ENCODE measurements at regions not wholly inside any gene's neighbourhood (a gene's known extent, or its start where the extent isn't known, plus 50 kb on each side); places are given as distances from the start of the nearest gene placed in this dataset.
A peak's percentile ranks its signal among the peaks of the same experiment; 100 is the strongest.

DNA sequence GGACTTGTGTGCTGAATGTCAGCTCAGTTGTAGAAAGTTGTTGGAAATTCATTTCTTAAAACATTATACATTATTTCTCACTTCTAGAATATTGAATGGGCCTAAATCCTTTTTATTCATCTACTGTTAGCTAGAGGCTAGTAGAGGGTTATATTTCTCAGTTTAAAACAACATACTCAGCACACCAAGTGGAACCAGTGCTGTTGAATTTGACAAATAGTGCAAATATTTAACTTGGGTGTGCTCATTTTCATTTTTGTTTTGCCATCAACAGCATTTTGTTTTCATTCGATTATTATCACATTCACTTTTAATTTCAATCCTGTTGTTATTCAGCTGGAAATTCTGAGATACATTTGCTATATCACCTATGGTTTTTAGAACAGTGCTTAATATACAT lies 269.4 kb upstream of the PEX5L start:
- H2AFZ ChIP-seq: no peak overlapping the region
- no peaks in the 10 kb centered on the region for H3K9me3 ChIP-seq (ENCODE audit: control insufficient read depth, low read length)
- no peaks in the 10 kb centered on the region for H3K36me3 ChIP-seq (ENCODE audit: control insufficient read depth, insufficient read depth, low read length)
- H3K79me2 ChIP-seq: no peaks in the 10 kb centered on the region
- H3K27ac ChIP-seq: no peak overlapping the region
- TF ChIP-seq, protein P1, sequence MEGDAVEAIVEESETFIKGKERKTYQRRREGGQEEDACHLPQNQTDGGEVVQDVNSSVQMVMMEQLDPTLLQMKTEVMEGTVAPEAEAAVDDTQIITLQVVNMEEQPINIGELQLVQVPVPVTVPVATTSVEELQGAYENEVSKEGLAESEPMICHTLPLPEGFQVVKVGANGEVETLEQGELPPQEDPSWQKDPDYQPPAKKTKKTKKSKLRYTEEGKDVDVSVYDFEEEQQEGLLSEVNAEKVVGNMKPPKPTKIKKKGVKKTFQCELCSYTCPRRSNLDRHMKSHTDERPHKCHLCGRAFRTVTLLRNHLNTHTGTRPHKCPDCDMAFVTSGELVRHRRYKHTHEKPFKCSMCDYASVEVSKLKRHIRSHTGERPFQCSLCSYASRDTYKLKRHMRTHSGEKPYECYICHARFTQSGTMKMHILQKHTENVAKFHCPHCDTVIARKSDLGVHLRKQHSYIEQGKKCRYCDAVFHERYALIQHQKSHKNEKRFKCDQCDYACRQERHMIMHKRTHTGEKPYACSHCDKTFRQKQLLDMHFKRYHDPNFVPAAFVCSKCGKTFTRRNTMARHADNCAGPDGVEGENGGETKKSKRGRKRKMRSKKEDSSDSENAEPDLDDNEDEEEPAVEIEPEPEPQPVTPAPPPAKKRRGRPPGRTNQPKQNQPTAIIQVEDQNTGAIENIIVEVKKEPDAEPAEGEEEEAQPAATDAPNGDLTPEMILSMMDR (IDR thresholded peaks at IDR 0.05): no peak
- no peak overlapping the region for H3K9ac ChIP-seq
- H3K4me3 ChIP-seq (ENCODE audit: low read depth, low read length): no peak overlapping the region
- peaks cover 6% of the 10 kb centered on the region for H3K4me1 ChIP-seq
- H3K27me3 ChIP-seq (ENCODE audit: control insufficient read depth, insufficient read depth, low read length): no peaks in the 10 kb centered on the region
- no peak overlapping the region for H3K4me2 ChIP-seq (ENCODE audit: low read length)

DNA sequence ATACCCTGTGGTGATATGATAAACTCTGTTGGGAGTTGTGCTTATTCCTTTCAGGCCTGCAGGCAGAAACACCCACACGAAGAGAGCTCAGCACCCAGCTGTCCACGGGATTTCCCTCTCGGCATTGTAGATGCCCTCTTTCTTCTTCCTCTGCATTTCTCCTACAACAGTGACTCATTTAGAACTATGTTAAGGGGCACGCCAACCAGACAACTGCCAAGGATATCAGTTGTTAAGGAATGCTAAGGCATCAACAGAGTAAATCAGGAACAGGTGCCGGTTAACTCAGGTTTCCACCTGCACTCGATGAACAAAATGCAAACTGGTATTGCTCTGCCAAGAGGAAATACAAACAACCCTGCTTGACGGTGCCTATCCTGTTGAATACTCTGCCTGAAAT lies 270.0 kb upstream of the PEX5L start:
- peak overlapping the region; percentile 82 for H2AFZ ChIP-seq
- H3K36me3 ChIP-seq (ENCODE audit: control insufficient read depth, insufficient read depth, low read length): no peaks in the 10 kb centered on the region
- no peak overlapping the region for H3K4me2 ChIP-seq (ENCODE audit: low read length)
- no peak overlapping the region for H3K4me3 ChIP-seq (ENCODE audit: low read depth, low read length)
- H3K27ac ChIP-seq: peak overlapping the region; percentile 26
- H3K9ac ChIP-seq: no peak overlapping the region
- H3K79me2 ChIP-seq: no peaks in the 10 kb centered on the region
- H3K4me1 ChIP-seq: peaks cover 6% of the 10 kb centered on the region
- TF ChIP-seq, protein P1 (IDR thresholded peaks at IDR 0.05): no peak
- no peaks in the 10 kb centered on the region for H3K27me3 ChIP-seq (ENCODE audit: control insufficient read depth, insufficient read depth, low read length)
- H3K9me3 ChIP-seq (ENCODE audit: control insufficient read depth, low read length): no peaks in the 10 kb centered on the region

DNA sequence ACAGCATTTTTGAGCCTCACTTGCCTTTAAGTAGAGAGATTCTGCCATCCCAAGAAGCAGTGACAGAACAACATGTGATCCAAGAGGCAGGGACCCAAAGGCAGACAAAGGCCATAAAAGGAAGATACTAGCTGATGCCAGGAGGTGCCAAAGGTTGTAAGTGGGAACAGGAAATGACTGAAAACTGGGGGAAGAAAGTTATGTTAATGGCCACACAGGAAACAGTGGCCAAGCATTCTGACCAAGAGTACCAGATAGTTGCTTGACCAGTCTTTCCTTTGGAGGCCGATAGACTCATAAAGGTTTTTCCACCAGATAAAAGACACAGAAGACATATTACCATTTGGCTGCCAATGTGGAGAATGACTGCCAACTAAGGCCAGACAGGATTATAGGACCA lies 274.5 kb upstream of the PEX5L start:
- no peaks in the 10 kb centered on the region for H3K27me3 ChIP-seq (ENCODE audit: control insufficient read depth, insufficient read depth, low read length)
- H3K79me2 ChIP-seq: no peaks in the 10 kb centered on the region
- no peak overlapping the region for H3K4me3 ChIP-seq (ENCODE audit: low read depth, low read length)
- H3K4me2 ChIP-seq (ENCODE audit: low read length): no peak overlapping the region
- H3K9me3 ChIP-seq (ENCODE audit: control insufficient read depth, low read length): no peaks in the 10 kb centered on the region
- no peaks in the 10 kb centered on the region for H3K36me3 ChIP-seq (ENCODE audit: control insufficient read depth, insufficient read depth, low read length)
- no peak overlapping the region for H3K9ac ChIP-seq
- H3K4me1 ChIP-seq: peaks cover 6% of the 10 kb centered on the region
- no peak overlapping the region for H3K27ac ChIP-seq
- H2AFZ ChIP-seq: no peak overlapping the region
- TF ChIP-seq, protein P1 (IDR thresholded peaks at IDR 0.05): no peak

DNA sequence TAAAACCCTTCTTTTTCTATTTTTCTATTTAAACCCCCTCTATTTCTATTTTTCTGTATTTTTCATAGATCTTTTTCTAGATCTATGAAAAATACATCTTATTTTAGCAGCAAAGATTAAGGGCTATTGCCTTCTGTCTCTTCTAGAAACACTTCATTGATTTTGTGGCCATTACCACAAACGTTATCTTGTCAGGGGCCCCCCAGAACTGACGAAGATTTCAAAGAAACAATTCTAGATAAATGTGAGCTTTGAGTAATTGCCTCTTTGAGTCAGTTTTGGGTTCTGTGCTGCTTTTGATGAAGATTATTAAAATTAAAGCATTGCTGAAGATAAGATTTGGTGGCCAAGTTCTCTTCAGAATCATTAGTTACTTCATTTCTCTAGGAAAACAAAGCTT lies 279.6 kb upstream of the PEX5L start:
- no peak overlapping the region for H3K9ac ChIP-seq
- H3K79me2 ChIP-seq: no peaks in the 10 kb centered on the region
- no peaks in the 10 kb centered on the region for H3K36me3 ChIP-seq (ENCODE audit: control insufficient read depth, insufficient read depth, low read length)
- H3K4me1 ChIP-seq: peaks cover 6% of the 10 kb centered on the region
- H3K9me3 ChIP-seq (ENCODE audit: control insufficient read depth, low read length): no peaks in the 10 kb centered on the region
- no peaks in the 10 kb centered on the region for H3K27me3 ChIP-seq (ENCODE audit: control insufficient read depth, insufficient read depth, low read length)
- no peak overlapping the region for H3K4me2 ChIP-seq (ENCODE audit: low read length)
- H3K4me3 ChIP-seq (ENCODE audit: low read depth, low read length): no peak overlapping the region
- TF ChIP-seq, protein P1 (IDR thresholded peaks at IDR 0.05): no peak
- no peak overlapping the region for H3K27ac ChIP-seq
- no peak overlapping the region for H2AFZ ChIP-seq

DNA sequence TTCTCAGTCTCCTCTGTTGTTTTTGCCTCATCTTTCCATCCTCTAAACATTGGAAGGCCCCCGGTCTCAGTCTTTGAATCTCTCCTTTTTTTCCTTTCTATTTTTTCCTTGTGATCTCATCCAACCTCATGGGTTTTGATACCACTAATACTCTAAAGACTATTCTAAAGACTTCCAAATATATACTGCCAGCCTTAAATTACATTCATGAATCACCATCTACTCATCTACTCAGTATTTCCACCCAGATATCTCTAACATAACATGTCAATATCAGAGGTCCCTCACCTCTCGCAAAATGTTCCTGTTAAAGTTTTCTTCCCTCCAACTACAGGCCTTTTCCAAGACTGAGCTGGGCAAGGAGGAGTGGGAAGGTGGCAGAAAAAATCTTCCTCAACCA lies 282.5 kb upstream of the TTC14 start:
- Histone ChIP-seq H3K36me3 (ENCODE audit: control insufficient read depth, insufficient read depth, low read length) (no peaks in the 10 kb centered on the region), H3K79me2 (no peaks in the 10 kb centered on the region), H3K27ac (no peak overlapping the region), H3K4me1 (peaks cover 6% of the 10 kb centered on the region), H3K4me3 (ENCODE audit: low read depth, low read length) (no peak overlapping the region), H2AFZ (no peak overlapping the region), H3K27me3 (ENCODE audit: control insufficient read depth, insufficient read depth, low read length) (no peaks in the 10 kb centered on the region), H3K9me3 (ENCODE audit: control insufficient read depth, low read length) (no peaks in the 10 kb centered on the region), H3K4me2 (ENCODE audit: low read length) (no peak overlapping the region), H3K9ac (no peak overlapping the region)
- TF ChIP-seq, protein P1 (IDR thresholded peaks at IDR 0.05): no peak

Measured in parathyroid adenoma (tissue), 2 donors.